ENCODE measurements at regions not wholly inside any gene's neighbourhood (a gene's known extent, or its start where the extent isn't known, plus 50 kb on each side); places are given as distances from the start of the nearest gene placed in this dataset.

- Histone ChIP-seq H3K27ac (ENCODE audit: low read length) (no peak overlapping the region), H4K20me1 (ENCODE audit: insufficient read depth, low read length) (no peaks in the 10 kb centered on the region), H3K79me2 (ENCODE audit: low read length) (no peaks in the 10 kb centered on the region), H3K4me2 (ENCODE audit: low read depth, low read length) (no peak overlapping the region), H3K9me3 (replicated peaks; ENCODE audit: insufficient read depth, low read length) (no peaks in the 10 kb centered on the region), H3K27me3 (replicated peaks; ENCODE audit: insufficient read depth, low read length) (no peaks in the 10 kb centered on the region), H3K9me2 (replicated peaks; ENCODE audit: insufficient read depth, low read length) (no peaks in the 10 kb centered on the region), H3F3A (ENCODE audit: insufficient read depth, low read length) (no peaks in the 10 kb centered on the region), H3K4me3 (ENCODE audit: low read length) (no peak overlapping the region), H2AFZ (ENCODE audit: low read length) (no peak overlapping the region), H3K4me1 (ENCODE audit: low read length) (no peaks in the 10 kb centered on the region), H3K36me3 (replicated peaks; ENCODE audit: insufficient read depth, low read length) (no peaks in the 10 kb centered on the region), H3K9ac (ENCODE audit: low read length) (no peak overlapping the region)
- TF ChIP-seq EZH2phosphoT487 (IDR thresholded peaks at IDR 0.05; ENCODE audit: low read length) (no peak), CTCF (IDR thresholded peaks at IDR 0.05; ENCODE audit: low read length) (no peak), EZH2 (optimal IDR thresholded peaks at IDR 0.05; ENCODE audit: low read depth, low read length) (no peak)
- DNase-seq, result no peak
Observed at GRCh38 chr5:109619606-109620005, 70.1 kb upstream of the MAN2A1 start.

- Histone ChIP-seq H2AFZ (ENCODE audit: low read length) (no peak overlapping the region), H3K9me3 (replicated peaks; ENCODE audit: insufficient read depth, low read length) (no peaks in the 10 kb centered on the region), H3K27me3 (replicated peaks; ENCODE audit: insufficient read depth, low read length) (no peaks in the 10 kb centered on the region), H4K20me1 (ENCODE audit: insufficient read depth, low read length) (no peaks in the 10 kb centered on the region), H3F3A (ENCODE audit: insufficient read depth, low read length) (no peaks in the 10 kb centered on the region), H3K4me2 (ENCODE audit: low read depth, low read length) (no peak overlapping the region), H3K79me2 (ENCODE audit: low read length) (no peaks in the 10 kb centered on the region), H3K27ac (ENCODE audit: low read length) (no peak overlapping the region), H3K36me3 (replicated peaks; ENCODE audit: insufficient read depth, low read length) (no peaks in the 10 kb centered on the region), H3K4me3 (ENCODE audit: low read length) (no peak overlapping the region), H3K4me1 (ENCODE audit: low read length) (no peaks in the 10 kb centered on the region), H3K9me2 (replicated peaks; ENCODE audit: insufficient read depth, low read length) (no peaks in the 10 kb centered on the region), H3K9ac (ENCODE audit: low read length) (no peak overlapping the region)
- TF ChIP-seq CTCF (IDR thresholded peaks at IDR 0.05; ENCODE audit: low read length) (no peak), EZH2 (optimal IDR thresholded peaks at IDR 0.05; ENCODE audit: low read depth, low read length) (no peak), EZH2phosphoT487 (IDR thresholded peaks at IDR 0.05; ENCODE audit: low read length) (no peak)
- no peak for DNase-seq
Observed at GRCh38 chr5:109619021-109619460, 70.7 kb upstream of the MAN2A1 start.

GRCh38 chr5:109614981-109615380, 74.7 kb upstream of the MAN2A1 start:
- Histone ChIP-seq H3K79me2 (ENCODE audit: low read length) (no peaks in the 10 kb centered on the region), H3K9me2 (replicated peaks; ENCODE audit: insufficient read depth, low read length) (no peaks in the 10 kb centered on the region), H3K4me3 (ENCODE audit: low read length) (no peak overlapping the region), H3K9ac (ENCODE audit: low read length) (no peak overlapping the region), H3K27me3 (replicated peaks; ENCODE audit: insufficient read depth, low read length) (no peaks in the 10 kb centered on the region), H3F3A (ENCODE audit: insufficient read depth, low read length) (no peaks in the 10 kb centered on the region), H3K36me3 (replicated peaks; ENCODE audit: insufficient read depth, low read length) (no peaks in the 10 kb centered on the region), H3K27ac (ENCODE audit: low read length) (no peak overlapping the region), H2AFZ (ENCODE audit: low read length) (no peak overlapping the region), H3K4me1 (ENCODE audit: low read length) (no peaks in the 10 kb centered on the region), H3K4me2 (ENCODE audit: low read depth, low read length) (no peak overlapping the region), H3K9me3 (replicated peaks; ENCODE audit: insufficient read depth, low read length) (no peaks in the 10 kb centered on the region), H4K20me1 (ENCODE audit: insufficient read depth, low read length) (no peaks in the 10 kb centered on the region)
- no peak for DNase-seq
- TF ChIP-seq EZH2phosphoT487 (IDR thresholded peaks at IDR 0.05; ENCODE audit: low read length), result no peak
- no peak for TF ChIP-seq CTCF (IDR thresholded peaks at IDR 0.05; ENCODE audit: low read length)
